ENCODE measurements at regions not wholly inside any gene's neighbourhood (a gene's known extent, or its start where the extent isn't known, plus 50 kb on each side); places are given as distances from the start of the nearest gene placed in this dataset.

DNA sequence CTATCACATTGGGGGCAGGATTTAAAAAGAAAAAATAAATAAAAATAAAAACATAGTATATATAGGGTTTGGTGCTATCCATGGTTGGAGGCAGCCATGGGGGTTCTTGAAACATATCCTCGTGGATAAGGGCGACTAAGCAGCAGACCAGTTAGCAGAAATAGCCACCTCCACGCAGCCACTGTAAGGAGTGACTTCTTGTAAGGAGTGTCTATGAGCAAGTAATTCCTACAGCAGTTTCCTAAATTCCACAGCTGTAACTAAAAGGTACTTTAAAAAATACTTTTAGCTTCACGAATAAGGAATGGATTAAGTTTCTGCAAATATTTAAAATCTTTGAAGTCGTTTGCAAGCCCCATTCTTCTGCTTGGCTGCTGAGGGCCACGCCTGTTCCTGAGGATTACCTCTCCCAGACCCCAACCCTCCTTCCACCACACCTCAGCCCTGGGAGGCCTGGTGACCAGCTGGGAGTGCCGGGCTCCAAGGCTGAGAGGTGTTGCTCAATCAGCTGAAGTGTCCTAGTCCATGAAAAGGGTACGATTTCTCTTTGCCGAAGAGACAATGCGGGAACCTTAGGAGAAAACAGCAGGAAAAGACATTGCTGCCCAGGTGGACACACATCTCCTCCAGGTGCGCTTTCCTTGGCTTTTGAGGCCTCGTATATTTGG lies 115.3 kb downstream of the ADSS2 start:
- Histone ChIP-seq H3K9me3 (no peaks in the 10 kb centered on the region), H3K4me3 (no peak overlapping the region), H3K36me3 (no peaks in the 10 kb centered on the region), H3K4me1 (replicated peaks) (no peaks in the 10 kb centered on the region), H3K27me3 (replicated peaks; ENCODE audit: insufficient read depth) (no peaks in the 10 kb centered on the region), H3K27ac (no peak overlapping the region)
- intact Hi-C loops (cut with DNase I): no loop called here
- 85% methylated on average over 12 of the region's 12 CpGs for WGBS
- no peak for DNase-seq (ENCODE audit: low spot score)
- TF ChIP-seq POLR2AphosphoS5 (IDR thresholded peaks at IDR 0.05) (no peak), POLR2A (IDR thresholded peaks at IDR 0.05) (no peak), CTCF (IDR thresholded peaks at IDR 0.05) (no peak)

- intact Hi-C loops (cut with DNase I): no loop called here
- TF ChIP-seq POLR2A (IDR thresholded peaks at IDR 0.05): no peak
- WGBS: 97% methylated on average over 3 of the region's 3 CpGs
Observed at GRCh38 chr1:244337839-244338238, 113.9 kb downstream of the ADSS2 start.

DNA sequence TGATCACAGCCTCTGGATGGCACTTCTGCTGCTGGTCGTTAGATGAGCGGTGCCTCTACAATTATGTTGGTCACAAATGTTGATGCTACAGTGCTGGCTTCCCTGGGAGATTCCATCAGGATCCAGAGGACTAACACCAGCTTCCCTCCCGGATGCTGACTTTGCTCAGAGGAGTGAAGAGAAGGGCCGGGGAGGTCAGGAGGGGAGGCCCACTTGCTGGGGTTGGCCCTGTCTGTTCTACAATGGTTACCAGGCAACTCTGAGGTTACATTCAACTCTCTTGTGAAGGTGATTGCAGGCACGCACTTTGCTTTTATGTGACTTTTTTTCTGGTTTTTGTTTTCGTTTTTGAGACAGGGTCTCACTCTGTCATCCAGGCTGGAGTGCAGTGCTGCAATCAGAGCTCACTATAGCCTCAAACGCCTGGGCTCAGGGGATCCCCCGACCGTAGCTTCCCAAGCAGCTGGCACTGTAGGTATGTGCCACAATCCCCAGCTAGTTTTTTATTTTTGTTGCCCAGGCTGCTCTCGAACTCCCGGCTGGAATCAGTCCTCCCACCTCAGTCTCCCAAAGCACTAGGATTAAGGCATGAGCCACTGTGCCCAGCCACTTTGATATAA lies 112.5 kb downstream of the ADSS2 start:
- intact Hi-C loops (cut with DNase I): no loop called here
- H3K4me1 ChIP-seq (replicated peaks): no peaks in the 10 kb centered on the region
- no peaks in the 10 kb centered on the region for H3K36me3 ChIP-seq
- no peak for DNase-seq (ENCODE audit: low spot score)
- H3K27ac ChIP-seq: no peak overlapping the region
- WGBS: 83% methylated on average over 11 of the region's 11 CpGs
- no peak for TF ChIP-seq CTCF (IDR thresholded peaks at IDR 0.05)
- TF ChIP-seq POLR2A (IDR thresholded peaks at IDR 0.05): no peak
- TF ChIP-seq POLR2AphosphoS5 (IDR thresholded peaks at IDR 0.05): no peak
- H3K9me3 ChIP-seq: no peaks in the 10 kb centered on the region
- H3K4me3 ChIP-seq: no peak overlapping the region
- no peaks in the 10 kb centered on the region for H3K27me3 ChIP-seq (replicated peaks; ENCODE audit: insufficient read depth)

More at GRCh38 chr1:244337839-244338238, 113.9 kb downstream of the ADSS2 start:
- Histone ChIP-seq H3K4me3 (no peak overlapping the region), H3K36me3 (no peaks in the 10 kb centered on the region), H3K27ac (no peak overlapping the region), H3K4me1 (replicated peaks) (no peaks in the 10 kb centered on the region), H3K9me3 (no peaks in the 10 kb centered on the region), H3K27me3 (replicated peaks; ENCODE audit: insufficient read depth) (no peaks in the 10 kb centered on the region)
- no peak for DNase-seq (ENCODE audit: low spot score)

- H3K36me3 ChIP-seq: no peaks in the 10 kb centered on the region
- no peak for DNase-seq (ENCODE audit: low spot score)
- no peak overlapping the region for H3K4me3 ChIP-seq
- no peaks in the 10 kb centered on the region for H3K9me3 ChIP-seq
- no peak for TF ChIP-seq POLR2A (IDR thresholded peaks at IDR 0.05)
- TF ChIP-seq POLR2AphosphoS5 (IDR thresholded peaks at IDR 0.05): no peak
- no peak for TF ChIP-seq CTCF (IDR thresholded peaks at IDR 0.05)
- no peaks in the 10 kb centered on the region for H3K4me1 ChIP-seq (replicated peaks)
- intact Hi-C loops (cut with DNase I): no loop called here
- WGBS: 78% methylated on average over 7 of the region's 7 CpGs
- H3K27me3 ChIP-seq (replicated peaks; ENCODE audit: insufficient read depth): no peaks in the 10 kb centered on the region
- H3K27ac ChIP-seq: no peak overlapping the region
Observed at GRCh38 chr1:244339776-244340175, 111.9 kb downstream of the ADSS2 start.

- Histone ChIP-seq H3K9me3 (no peaks in the 10 kb centered on the region), H3K36me3 (no peaks in the 10 kb centered on the region), H3K4me3 (no peak overlapping the region), H3K27me3 (replicated peaks; ENCODE audit: insufficient read depth) (no peaks in the 10 kb centered on the region), H3K27ac (no peak overlapping the region), H3K4me1 (replicated peaks) (no peaks in the 10 kb centered on the region)
- intact Hi-C loops (cut with DNase I): no loop called here
- no peak for DNase-seq (ENCODE audit: low spot score)
- WGBS: 86% methylated on average over 14 of the region's 14 CpGs
- TF ChIP-seq CTCF (IDR thresholded peaks at IDR 0.05) (no peak), POLR2A (IDR thresholded peaks at IDR 0.05) (no peak), POLR2AphosphoS5 (IDR thresholded peaks at IDR 0.05) (no peak)
Observed at GRCh38 chr1:244340396-244340795, 111.3 kb downstream of the ADSS2 start.

Data from prostate gland (tissue), 2 donors.